HEK293 (cell line): ENCODE measurements at regions not wholly inside any gene's neighbourhood (a gene's known extent, or its start where the extent isn't known, plus 50 kb on each side); places are given as distances from the start of the nearest gene placed in this dataset.

ENCODE experiments used
- BCL6B ChIP-seq: fragments of 450-650 bp; formaldehyde crosslinking; IDR thresholded peaks from 2 replicates; pipeline ENCODE4 v1.5.1; 2017; ENCODE audit warnings: missing biosample characterization, missing genetic modification characterization
- EGR2 ChIP-seq: fragments of 450-650 bp; formaldehyde crosslinking; IDR thresholded peaks from 2 replicates; pipeline ENCODE4 v1.5.1; 2016; ENCODE audit warnings: low read depth, missing biosample characterization, missing genetic modification characterization
- GLI2 ChIP-seq: fragments of 450-650 bp; formaldehyde crosslinking; IDR thresholded peaks from 2 replicates; pipeline ENCODE4; 2017; ENCODE audit warnings: missing biosample characterization, missing genetic modification characterization, low read depth, borderline replicate concordance
- GLIS2 ChIP-seq: fragments of 450-650 bp; formaldehyde crosslinking; IDR thresholded peaks from 2 replicates; pipeline ENCODE4 v1.5.1; 2016; ENCODE audit warnings: missing biosample characterization, missing genetic modification characterization
- HOXD13 ChIP-seq: sonication (generic); formaldehyde crosslinking; IDR thresholded peaks from 2 replicates; pipeline ENCODE4 v1.8.0; 2022; ENCODE audit warnings: missing genetic modification reagents, borderline replicate concordance
- KLF17 ChIP-seq: fragments of 450-650 bp; formaldehyde crosslinking; IDR thresholded peaks from 2 replicates; pipeline ENCODE4 v1.5.1; 2016; ENCODE audit warnings: missing biosample characterization, missing genetic modification characterization
- KLF8 ChIP-seq: fragments of 450-650 bp; formaldehyde crosslinking; IDR thresholded peaks from 2 replicates; pipeline ENCODE4 v1.5.1; 2016; ENCODE audit warnings: missing biosample characterization, missing genetic modification characterization
- KLF9 ChIP-seq: fragments of 450-650 bp; formaldehyde crosslinking; IDR thresholded peaks from 2 replicates; pipeline ENCODE4 v1.5.1; 2016; ENCODE audit warnings: missing biosample characterization, missing genetic modification characterization, low read depth
- PRDM10 ChIP-seq: fragments of 450-650 bp; formaldehyde crosslinking; IDR thresholded peaks from 2 replicates; pipeline ENCODE4 v1.5.1; 2016; ENCODE audit warnings: missing biosample characterization, missing genetic modification characterization
- REPIN1 ChIP-seq: fragments of 450-650 bp; formaldehyde crosslinking; IDR thresholded peaks from 2 replicates; pipeline ENCODE4 v1.5.1; 2017; ENCODE audit warnings: missing biosample characterization, missing genetic modification characterization, low read depth
- REST ChIP-seq: fragments of 450-650 bp; formaldehyde crosslinking; IDR thresholded peaks from 2 replicates; pipeline ENCODE4 v1.5.1; 2016; ENCODE audit warnings: missing biosample characterization, missing genetic modification characterization
- ZBTB26 ChIP-seq: fragments of 450-650 bp; formaldehyde crosslinking; optimal IDR thresholded peaks from 2 replicates; pipeline ENCODE3; 2016; ENCODE audit warnings: missing biosample characterization, mild to moderate bottlenecking, missing genetic modification characterization
- ZBTB48 ChIP-seq: fragments of 450-650 bp; formaldehyde crosslinking; IDR thresholded peaks from 2 replicates; pipeline ENCODE4 v1.5.1; 2016; ENCODE audit warnings: missing biosample characterization, missing genetic modification characterization
- ZNF155 ChIP-seq: fragments of 450-650 bp; formaldehyde crosslinking; IDR thresholded peaks from 2 replicates; pipeline ENCODE4 v1.5.1; 2016; ENCODE audit warnings: missing biosample characterization, missing genetic modification characterization
- ZNF18 ChIP-seq: fragments of 450-650 bp; formaldehyde crosslinking; IDR thresholded peaks from 2 replicates; pipeline ENCODE4 v1.5.1; 2016; ENCODE audit warnings: missing biosample characterization, missing genetic modification characterization
- ZNF239 ChIP-seq: fragments of 450-650 bp; formaldehyde crosslinking; IDR thresholded peaks from 2 replicates; pipeline ENCODE4 v1.5.1; 2016; ENCODE audit warnings: missing biosample characterization, missing genetic modification characterization
- ZNF341 ChIP-seq: fragments of 450-650 bp; formaldehyde crosslinking; IDR thresholded peaks from 2 replicates; pipeline ENCODE4; 2016; ENCODE audit warnings: low read depth, missing biosample characterization, missing genetic modification characterization
- ZNF391 ChIP-seq: fragments of 450-650 bp; formaldehyde crosslinking; IDR thresholded peaks from 2 replicates; pipeline ENCODE4 v1.5.1; 2016; ENCODE audit warnings: low read depth, missing biosample characterization, missing genetic modification characterization, borderline replicate concordance
- ZNF423 ChIP-seq: fragments of 450-650 bp; formaldehyde crosslinking; IDR thresholded peaks from 2 replicates; pipeline ENCODE4 v1.5.1; 2016; ENCODE audit warnings: missing biosample characterization, missing genetic modification characterization
- ZNF449 ChIP-seq: fragments of 450-650 bp; formaldehyde crosslinking; IDR thresholded peaks from 2 replicates; pipeline ENCODE4 v1.5.1; 2017; ENCODE audit warnings: missing biosample characterization, mild to moderate bottlenecking, missing genetic modification characterization, moderate library complexity
- ZNF585B ChIP-seq: fragments of 450-650 bp; formaldehyde crosslinking; IDR thresholded peaks from 2 replicates; pipeline ENCODE4 v1.5.1; 2016; ENCODE audit warnings: missing biosample characterization, missing genetic modification characterization
- ZNF639 ChIP-seq: fragments of 450-650 bp; formaldehyde crosslinking; IDR thresholded peaks from 2 replicates; pipeline ENCODE4 v1.5.1; 2016; ENCODE audit warnings: missing biosample characterization, missing genetic modification characterization
- ZNF843 ChIP-seq: fragments of 450-650 bp; formaldehyde crosslinking; IDR thresholded peaks from 2 replicates; pipeline ENCODE4 v1.5.1; 2016; ENCODE audit warnings: missing biosample characterization, missing genetic modification characterization

- TF ChIP-seq KLF9 (tag by site-specific recombination) (peak; percentile 81), GLI2 (tag by site-specific recombination) (no peak), KLF8 (tag by site-specific recombination) (0 out of 2 replicates have a peak, but pooled peaks have one; percentile 52), ZBTB26 (tag by site-specific recombination) (peak; percentile 52), ZNF585B (tag by site-specific recombination) (no peak), ZNF239 (tag by site-specific recombination) (no peak), HOXD13 (CRISPR knock-in tag) (no peak), GLIS2 (tag by site-specific recombination) (peak; percentile 91), ZNF449 (peak; percentile 39; the same call in 1 of the 2 replicates), EGR2 (tag by site-specific recombination) (peak; percentile 46; the same call in 1 of the 2 replicates), ZNF639 (tag by site-specific recombination) (no peak), KLF17 (tag by site-specific recombination) (0 out of 2 replicates have a peak, but pooled peaks have one; percentile 24), ZNF341 (tag by site-specific recombination) (peak; percentile 50), ZNF423 (tag by site-specific recombination) (no peak), ZNF155 (tag by site-specific recombination) (no peak), ZNF391 (no peak), PRDM10 (tag by site-specific recombination) (peak; percentile 91), REST (no peak), ZNF18 (tag by site-specific recombination) (no peak), REPIN1 (no peak), ZBTB48 (no peak), BCL6B (no peak), ZNF843 (tag by site-specific recombination) (no peak)
Measured at GRCh38 chr14:53217316-53217994, 64.3 kb upstream of the DDHD1 start (continued).
